Loucy (cell line): ENCODE measurements at regions not wholly inside any gene's neighbourhood (a gene's known extent, or its start where the extent isn't known, plus 50 kb on each side); places are given as distances from the start of the nearest gene placed in this dataset.
"Not testable (repeated sequence)": the region's sequence is repeated elsewhere in the genome, so short reads cannot be mapped to it uniquely, and the experiment has no call there.

Source experiments
- H2AFZ ChIP-seq: fragments of 200-600 bp; sonication (generic); 2 replicates; pipeline ENCODE4 v1.6.0; 2016; ENCODE audit warnings: antibody characterized with exemption, mild to moderate bottlenecking, low read length, moderate library complexity
- H3F3A ChIP-seq: fragments of 200-600 bp; 2 replicates; pipeline ENCODE4 v1.6.0; 2016; ENCODE audit warnings: antibody characterized with exemption, low read depth, mild to moderate bottlenecking
- H3K27me3 ChIP-seq: fragments of 200-600 bp; sonication (generic); 2 replicates; pipeline ENCODE4 v1.6.1; 2014; ENCODE audit warnings: low read length, mild to moderate bottlenecking; ENCODE audit not compliant: insufficient read depth, poor library complexity, severe bottlenecking
- H3K36me3 ChIP-seq: fragments of 200-600 bp; sonication (generic); 2 replicates; pipeline ENCODE4 v1.6.1; 2016; ENCODE audit warnings: low read length; ENCODE audit not compliant: insufficient read depth
- H3K4me1 ChIP-seq: fragments of 200-600 bp; sonication (generic); 2 replicates; pipeline ENCODE4 v1.5.1; 2014; ENCODE audit warnings: low read length, mild to moderate bottlenecking; ENCODE audit not compliant: insufficient read depth, poor library complexity, severe bottlenecking
- H3K4me2 ChIP-seq: fragments of 200-600 bp; sonication (generic); 2 replicates; pipeline ENCODE4 v1.6.0; 2014; ENCODE audit warnings: antibody characterized with exemption, low read length, low read depth, mild to moderate bottlenecking; ENCODE audit not compliant: poor library complexity, severe bottlenecking
- H3K4me3 ChIP-seq: fragments of 200-600 bp; sonication (generic); 2 replicates; pipeline ENCODE4 v1.5.1; 2014; ENCODE audit warnings: low read length, mild to moderate bottlenecking, mixed read lengths; ENCODE audit not compliant: poor library complexity, severe bottlenecking
- H3K79me2 ChIP-seq: fragments of 200-600 bp; sonication (generic); 2 replicates; pipeline ENCODE4 v1.6.1; 2014; ENCODE audit warnings: low read length; ENCODE audit not compliant: insufficient read depth
- H3K9ac ChIP-seq: fragments of 200-600 bp; sonication (generic); 2 replicates; pipeline ENCODE4 v1.6.0; 2014; ENCODE audit warnings: mild to moderate bottlenecking, low read depth, low read length, moderate library complexity; ENCODE audit not compliant: poor library complexity, severe bottlenecking
- H3K9me2 ChIP-seq: fragments of 200-600 bp; sonication (generic); replicated peaks from 2 replicates; pipeline ENCODE4 v1.6.1; 2016; ENCODE audit warnings: low read depth, low read length, mixed read lengths
- H3K9me3 ChIP-seq: fragments of 200-600 bp; sonication (generic); 2 replicates; pipeline ENCODE4 v1.6.1; 2014; ENCODE audit warnings: mild to moderate bottlenecking, antibody characterized with exemption, low read length, low read depth; ENCODE audit not compliant: insufficient read depth
- H4K20me1 ChIP-seq: fragments of 200-600 bp; sonication (generic); 2 replicates; pipeline ENCODE4 v1.6.0; 2014; ENCODE audit warnings: antibody characterized with exemption, low read length, mild to moderate bottlenecking; ENCODE audit not compliant: insufficient read depth, poor library complexity, severe bottlenecking
- EZH2phosphoT487 ChIP-seq: fragments of 200-600 bp; IDR thresholded peaks from 2 replicates; pipeline ENCODE4 v1.6.1; 2018; ENCODE audit warnings: antibody characterized with exemption, mild to moderate bottlenecking, moderate library complexity, borderline replicate concordance
- TF ChIP-seq, protein P1 (sequence below): fragments of 200-600 bp; sonication (generic); conservative IDR thresholded peaks from 2 replicates; pipeline ENCODE4 v1.5.1; 2014; ENCODE audit warnings: mild to moderate bottlenecking, antibody characterized with exemption, low read length

- H3K36me3 ChIP-seq = no peaks in the 10 kb centered on the region
- no peak overlapping the region for H3K9ac ChIP-seq
- no peak overlapping the region for H3K4me3 ChIP-seq
- no peaks in the 10 kb centered on the region for H3K4me1 ChIP-seq
- H3K27me3 ChIP-seq = no peaks in the 10 kb centered on the region
- no peak overlapping the region for H3K4me2 ChIP-seq
- no peaks in the 10 kb centered on the region for H4K20me1 ChIP-seq
- H3F3A ChIP-seq = no peaks in the 10 kb centered on the region
- TF ChIP-seq, protein P1, sequence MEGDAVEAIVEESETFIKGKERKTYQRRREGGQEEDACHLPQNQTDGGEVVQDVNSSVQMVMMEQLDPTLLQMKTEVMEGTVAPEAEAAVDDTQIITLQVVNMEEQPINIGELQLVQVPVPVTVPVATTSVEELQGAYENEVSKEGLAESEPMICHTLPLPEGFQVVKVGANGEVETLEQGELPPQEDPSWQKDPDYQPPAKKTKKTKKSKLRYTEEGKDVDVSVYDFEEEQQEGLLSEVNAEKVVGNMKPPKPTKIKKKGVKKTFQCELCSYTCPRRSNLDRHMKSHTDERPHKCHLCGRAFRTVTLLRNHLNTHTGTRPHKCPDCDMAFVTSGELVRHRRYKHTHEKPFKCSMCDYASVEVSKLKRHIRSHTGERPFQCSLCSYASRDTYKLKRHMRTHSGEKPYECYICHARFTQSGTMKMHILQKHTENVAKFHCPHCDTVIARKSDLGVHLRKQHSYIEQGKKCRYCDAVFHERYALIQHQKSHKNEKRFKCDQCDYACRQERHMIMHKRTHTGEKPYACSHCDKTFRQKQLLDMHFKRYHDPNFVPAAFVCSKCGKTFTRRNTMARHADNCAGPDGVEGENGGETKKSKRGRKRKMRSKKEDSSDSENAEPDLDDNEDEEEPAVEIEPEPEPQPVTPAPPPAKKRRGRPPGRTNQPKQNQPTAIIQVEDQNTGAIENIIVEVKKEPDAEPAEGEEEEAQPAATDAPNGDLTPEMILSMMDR = no peak
- no peak for TF ChIP-seq EZH2phosphoT487
- no peaks in the 10 kb centered on the region for H3K79me2 ChIP-seq
- no peak overlapping the region for H2AFZ ChIP-seq
- no peaks in the 10 kb centered on the region for H3K9me2 ChIP-seq
- no peaks in the 10 kb centered on the region for H3K9me3 ChIP-seq
These were observed 1014.5 kb upstream of the MANEA start for GRCh38 chr6:94562846-94563245.

GRCh38 chr6:94559829-94560537 lies 1017.4 kb upstream of the MANEA start:
- Histone ChIP-seq H3K9ac (no peak overlapping the region), H3K4me3 (no peak overlapping the region), H3K9me2 (no peaks in the 10 kb centered on the region), H3F3A (no peaks in the 10 kb centered on the region), H2AFZ (no peak overlapping the region), H3K4me2 (no peak overlapping the region), H3K79me2 (no peaks in the 10 kb centered on the region), H4K20me1 (no peaks in the 10 kb centered on the region), H3K36me3 (no peaks in the 10 kb centered on the region), H3K4me1 (no peaks in the 10 kb centered on the region), H3K27me3 (no peaks in the 10 kb centered on the region), H3K9me3 (no peaks in the 10 kb centered on the region)
- TF ChIP-seq EZH2phosphoT487 = no peak
- TF ChIP-seq, protein P1 = no peak

DNA sequence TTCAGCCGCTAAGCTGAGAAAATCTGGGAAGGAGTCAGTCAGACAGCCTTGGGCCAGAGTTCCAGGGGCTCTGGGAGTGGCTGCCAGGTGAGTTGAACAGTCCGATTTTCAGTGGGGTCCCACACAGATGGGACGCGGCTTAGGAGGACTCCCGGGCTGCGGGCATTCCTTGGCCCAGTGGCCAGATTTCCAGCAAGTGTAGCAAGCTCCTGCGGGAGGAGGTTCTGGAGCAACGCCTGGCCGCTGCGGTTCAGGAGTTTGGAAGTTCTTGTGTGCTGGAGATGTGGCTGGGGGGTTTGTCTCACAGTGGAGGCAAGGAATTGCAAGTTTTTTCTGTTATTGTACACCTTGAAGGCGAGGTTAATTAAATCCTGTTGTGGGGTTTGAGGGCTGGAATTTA lies 1020.1 kb upstream of the MANEA start:
- not testable (repeated sequence) for H3F3A ChIP-seq, H3K27me3 ChIP-seq, H3K4me1 ChIP-seq, H3K9me2 ChIP-seq, H3K79me2 ChIP-seq, H3K4me3 ChIP-seq, H3K36me3 ChIP-seq, H3K4me2 ChIP-seq, H4K20me1 ChIP-seq, H3K9ac ChIP-seq, H2AFZ ChIP-seq, H3K9me3 ChIP-seq

GRCh38 chr6:94548201-94548600 lies 1029.1 kb upstream of the MANEA start:
- Histone ChIP-seq H4K20me1 (no peaks in the 10 kb centered on the region), H3K9me2 (no peaks in the 10 kb centered on the region), H2AFZ (no peak overlapping the region), H3K9me3 (no peaks in the 10 kb centered on the region), H3F3A (no peaks in the 10 kb centered on the region), H3K36me3 (no peaks in the 10 kb centered on the region), H3K79me2 (no peaks in the 10 kb centered on the region), H3K4me1 (no peaks in the 10 kb centered on the region), H3K4me2 (no peak overlapping the region), H3K9ac (no peak overlapping the region), H3K4me3 (no peak overlapping the region), H3K27me3 (no peaks in the 10 kb centered on the region)
- TF ChIP-seq, protein P1 = no peak
